ENCODE measurements at regions not wholly inside any gene's neighbourhood (a gene's known extent, or its start where the extent isn't known, plus 50 kb on each side); places are given as distances from the start of the nearest gene placed in this dataset.

DNA sequence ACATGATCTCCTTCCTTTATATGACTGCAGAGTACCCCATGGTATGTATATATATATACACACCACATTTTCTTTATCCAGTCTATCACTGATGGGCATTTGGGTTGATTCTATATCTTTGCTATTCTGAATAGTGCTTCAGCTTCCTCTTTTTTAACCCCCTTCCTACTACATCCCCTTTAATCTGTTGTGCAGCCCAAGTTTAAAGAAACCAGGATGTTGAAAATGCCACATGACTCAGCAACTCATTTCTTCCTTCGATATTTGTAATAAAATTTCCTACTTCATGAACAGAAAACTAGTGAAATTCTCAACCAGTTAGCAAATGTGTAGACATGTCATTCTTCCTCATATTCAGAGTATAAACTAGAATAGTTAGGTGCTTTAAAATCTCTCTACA is 1245.7 kb upstream of the SORCS1 start (continued):
- TF ChIP-seq, protein P1, sequence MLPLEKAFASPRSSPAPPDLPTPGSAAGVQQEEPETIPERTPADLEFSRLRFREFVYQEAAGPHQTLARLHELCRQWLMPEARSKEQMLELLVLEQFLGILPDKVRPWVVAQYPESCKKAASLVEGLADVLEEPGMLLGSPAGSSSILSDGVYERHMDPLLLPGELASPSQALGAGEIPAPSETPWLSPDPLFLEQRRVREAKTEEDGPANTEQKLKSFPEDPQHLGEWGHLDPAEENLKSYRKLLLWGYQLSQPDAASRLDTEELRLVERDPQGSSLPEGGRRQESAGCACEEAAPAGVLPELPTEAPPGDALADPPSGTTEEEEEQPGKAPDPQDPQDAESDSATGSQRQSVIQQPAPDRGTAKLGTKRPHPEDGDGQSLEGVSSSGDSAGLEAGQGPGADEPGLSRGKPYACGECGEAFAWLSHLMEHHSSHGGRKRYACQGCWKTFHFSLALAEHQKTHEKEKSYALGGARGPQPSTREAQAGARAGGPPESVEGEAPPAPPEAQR (CRISPR knock-in tag; IDR thresholded peaks at IDR 0.05) = no peak
- no peak for TF ChIP-seq TEAD1 (CRISPR knock-in tag; IDR thresholded peaks at IDR 0.05)
- no peak for TF ChIP-seq OVOL2 (CRISPR knock-in tag; IDR thresholded peaks at IDR 0.05; ENCODE audit: borderline replicate concordance)

GRCh38 chr10:108409306-108409705 is 1244.8 kb upstream of the SORCS1 start:
- Mint-ChIP-seq H3K4me3 (no peak overlapping the region), H3K27ac (no peak overlapping the region), H3K27me3 (ENCODE audit: low read depth) (no peaks in the 10 kb centered on the region), H3K4me1 (peaks cover 4% of the 10 kb centered on the region; the same call in 1 of the 2 replicates), H3K9me3 (no peaks in the 10 kb centered on the region), H3K36me3 (no peaks in the 10 kb centered on the region)
- ATAC-seq (no peak), DNase-seq (ENCODE audit: low spot score) (no peak)
- POLR2A ChIA-PET = interaction anchor here (0.7 kb wide), 1 partner anchor 127 kb away, joined by 11 read pairs; no protein-coding TSS in a partner anchor
- CTCF ChIA-PET = no interaction called here
- TF ChIP-seq, protein P2, sequence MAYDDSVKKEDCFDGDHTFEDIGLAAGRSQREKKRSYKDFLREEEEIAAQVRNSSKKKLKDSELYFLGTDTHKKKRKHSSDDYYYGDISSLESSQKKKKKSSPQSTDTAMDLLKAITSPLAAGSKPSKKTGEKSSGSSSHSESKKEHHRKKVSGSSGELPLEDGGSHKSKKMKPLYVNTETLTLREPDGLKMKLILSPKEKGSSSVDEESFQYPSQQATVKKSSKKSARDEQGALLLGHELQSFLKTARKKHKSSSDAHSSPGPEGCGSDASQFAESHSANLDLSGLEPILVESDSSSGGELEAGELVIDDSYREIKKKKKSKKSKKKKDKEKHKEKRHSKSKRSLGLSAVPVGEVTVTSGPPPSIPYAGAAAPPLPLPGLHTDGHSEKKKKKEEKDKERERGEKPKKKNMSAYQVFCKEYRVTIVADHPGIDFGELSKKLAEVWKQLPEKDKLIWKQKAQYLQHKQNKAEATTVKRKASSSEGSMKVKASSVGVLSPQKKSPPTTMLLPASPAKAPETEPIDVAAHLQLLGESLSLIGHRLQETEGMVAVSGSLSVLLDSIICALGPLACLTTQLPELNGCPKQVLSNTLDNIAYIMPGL (CRISPR knock-in tag; IDR thresholded peaks at IDR 0.05) = no peak
- no peak for TF ChIP-seq ZNF121 (CRISPR knock-in tag; IDR thresholded peaks at IDR 0.05)
- no peak for TF ChIP-seq ZNF396 (CRISPR knock-in tag; IDR thresholded peaks at IDR 0.05; ENCODE audit: borderline replicate concordance)
- no peak for TF ChIP-seq ELF4 (CRISPR knock-in tag; IDR thresholded peaks at IDR 0.05; ENCODE audit: low read depth)
- TF ChIP-seq ZNF232 (CRISPR knock-in tag; IDR thresholded peaks at IDR 0.05) = no peak
- TF ChIP-seq, protein P3, sequence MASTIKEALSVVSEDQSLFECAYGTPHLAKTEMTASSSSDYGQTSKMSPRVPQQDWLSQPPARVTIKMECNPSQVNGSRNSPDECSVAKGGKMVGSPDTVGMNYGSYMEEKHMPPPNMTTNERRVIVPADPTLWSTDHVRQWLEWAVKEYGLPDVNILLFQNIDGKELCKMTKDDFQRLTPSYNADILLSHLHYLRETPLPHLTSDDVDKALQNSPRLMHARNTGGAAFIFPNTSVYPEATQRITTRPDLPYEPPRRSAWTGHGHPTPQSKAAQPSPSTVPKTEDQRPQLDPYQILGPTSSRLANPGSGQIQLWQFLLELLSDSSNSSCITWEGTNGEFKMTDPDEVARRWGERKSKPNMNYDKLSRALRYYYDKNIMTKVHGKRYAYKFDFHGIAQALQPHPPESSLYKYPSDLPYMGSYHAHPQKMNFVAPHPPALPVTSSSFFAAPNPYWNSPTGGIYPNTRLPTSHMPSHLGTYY (CRISPR knock-in tag; IDR thresholded peaks at IDR 0.05) = no peak
- TF ChIP-seq, protein P4, sequence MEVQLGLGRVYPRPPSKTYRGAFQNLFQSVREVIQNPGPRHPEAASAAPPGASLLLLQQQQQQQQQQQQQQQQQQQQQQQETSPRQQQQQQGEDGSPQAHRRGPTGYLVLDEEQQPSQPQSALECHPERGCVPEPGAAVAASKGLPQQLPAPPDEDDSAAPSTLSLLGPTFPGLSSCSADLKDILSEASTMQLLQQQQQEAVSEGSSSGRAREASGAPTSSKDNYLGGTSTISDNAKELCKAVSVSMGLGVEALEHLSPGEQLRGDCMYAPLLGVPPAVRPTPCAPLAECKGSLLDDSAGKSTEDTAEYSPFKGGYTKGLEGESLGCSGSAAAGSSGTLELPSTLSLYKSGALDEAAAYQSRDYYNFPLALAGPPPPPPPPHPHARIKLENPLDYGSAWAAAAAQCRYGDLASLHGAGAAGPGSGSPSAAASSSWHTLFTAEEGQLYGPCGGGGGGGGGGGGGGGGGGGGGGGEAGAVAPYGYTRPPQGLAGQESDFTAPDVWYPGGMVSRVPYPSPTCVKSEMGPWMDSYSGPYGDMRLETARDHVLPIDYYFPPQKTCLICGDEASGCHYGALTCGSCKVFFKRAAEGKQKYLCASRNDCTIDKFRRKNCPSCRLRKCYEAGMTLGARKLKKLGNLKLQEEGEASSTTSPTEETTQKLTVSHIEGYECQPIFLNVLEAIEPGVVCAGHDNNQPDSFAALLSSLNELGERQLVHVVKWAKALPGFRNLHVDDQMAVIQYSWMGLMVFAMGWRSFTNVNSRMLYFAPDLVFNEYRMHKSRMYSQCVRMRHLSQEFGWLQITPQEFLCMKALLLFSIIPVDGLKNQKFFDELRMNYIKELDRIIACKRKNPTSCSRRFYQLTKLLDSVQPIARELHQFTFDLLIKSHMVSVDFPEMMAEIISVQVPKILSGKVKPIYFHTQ (CRISPR knock-in tag; IDR thresholded peaks at IDR 0.05) = no peak
- TF ChIP-seq SMAD4 (CRISPR knock-in tag; IDR thresholded peaks at IDR 0.05) = no peak
- no peak for TF ChIP-seq GTF2I (CRISPR knock-in tag; conservative IDR thresholded peaks at IDR 0.05)
- no peak for TF ChIP-seq NR3C1 (CRISPR knock-in tag; conservative IDR thresholded peaks at IDR 0.05; ENCODE audit: low read depth)
- TF ChIP-seq, protein P5, sequence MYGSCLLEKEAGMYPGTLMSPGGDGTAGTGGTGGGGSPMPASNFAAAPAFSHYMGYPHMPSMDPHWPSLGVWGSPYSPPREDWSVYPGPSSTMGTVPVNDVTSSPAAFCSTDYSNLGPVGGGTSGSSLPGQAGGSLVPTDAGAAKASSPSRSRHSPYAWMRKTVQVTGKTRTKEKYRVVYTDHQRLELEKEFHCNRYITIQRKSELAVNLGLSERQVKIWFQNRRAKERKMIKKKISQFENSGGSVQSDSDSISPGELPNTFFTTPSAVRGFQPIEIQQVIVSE (CRISPR knock-in tag; IDR thresholded peaks at IDR 0.05; ENCODE audit: borderline replicate concordance) = no peak
- no peak for TF ChIP-seq KAT7 (CRISPR knock-in tag; IDR thresholded peaks at IDR 0.05; ENCODE audit: borderline replicate concordance)
- no peak for TF ChIP-seq ZNF423 (CRISPR knock-in tag; IDR thresholded peaks at IDR 0.05)
- no peak for TF ChIP-seq JUN (CRISPR knock-in tag; IDR thresholded peaks at IDR 0.05)
- TF ChIP-seq ZNF317 (CRISPR knock-in tag; IDR thresholded peaks at IDR 0.05; ENCODE audit: borderline replicate concordance, low read depth) = no peak
- no peak for TF ChIP-seq ATF1 (CRISPR knock-in tag; IDR thresholded peaks at IDR 0.05)
- TF ChIP-seq E2F1 (CRISPR knock-in tag; IDR thresholded peaks at IDR 0.05) = no peak
- no peak for TF ChIP-seq ATF6 (CRISPR knock-in tag; IDR thresholded peaks at IDR 0.05)

All from WTC11 (cell line).